ENCODE measurements at regions not wholly inside any gene's neighbourhood (a gene's known extent, or its start where the extent isn't known, plus 50 kb on each side); places are given as distances from the start of the nearest gene placed in this dataset.

DNA sequence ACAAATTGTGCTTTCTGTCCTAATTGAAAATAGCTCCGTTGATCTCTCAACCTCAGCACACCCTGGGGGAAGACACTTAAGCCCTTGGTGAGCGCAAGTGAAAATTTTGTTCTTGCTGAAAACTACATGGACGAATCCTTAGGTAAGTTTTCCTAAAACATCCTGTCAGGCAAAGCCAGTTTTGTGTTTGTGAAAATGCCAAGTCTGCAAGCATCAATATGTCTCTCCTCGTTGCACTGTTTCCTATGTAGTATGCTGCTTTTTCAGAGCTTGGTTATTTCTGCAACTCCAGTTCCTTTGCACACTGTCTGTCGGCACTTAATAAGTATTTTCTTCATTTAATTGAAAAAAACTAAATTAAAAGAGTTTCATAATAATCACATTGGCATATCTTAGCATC lies 146.9 kb upstream of the POU3F3 start:
- Histone ChIP-seq H3K9me3 (ENCODE audit: low read depth, low read length) (no peaks in the 10 kb centered on the region), H3K27ac (no peak overlapping the region), H3K36me3 (ENCODE audit: insufficient read depth, low read length) (no peaks in the 10 kb centered on the region), H3K9ac (ENCODE audit: insufficient read length) (no peak overlapping the region), H3K4me3 (no peak overlapping the region)
- TF ChIP-seq POLR2AphosphoS5 (IDR thresholded peaks at IDR 0.05; ENCODE audit: borderline replicate concordance, low read depth, low read length): no peak
- no peak for TF ChIP-seq EZH2 (IDR thresholded peaks at IDR 0.05)
- no peak for TF ChIP-seq FOXP2 (optimal IDR thresholded peaks at IDR 0.05; ENCODE audit: control extremely low read depth, extremely low read length, insufficient read depth)
- DNase-seq (ENCODE audit: low read depth, low spot score): no peak

DNA sequence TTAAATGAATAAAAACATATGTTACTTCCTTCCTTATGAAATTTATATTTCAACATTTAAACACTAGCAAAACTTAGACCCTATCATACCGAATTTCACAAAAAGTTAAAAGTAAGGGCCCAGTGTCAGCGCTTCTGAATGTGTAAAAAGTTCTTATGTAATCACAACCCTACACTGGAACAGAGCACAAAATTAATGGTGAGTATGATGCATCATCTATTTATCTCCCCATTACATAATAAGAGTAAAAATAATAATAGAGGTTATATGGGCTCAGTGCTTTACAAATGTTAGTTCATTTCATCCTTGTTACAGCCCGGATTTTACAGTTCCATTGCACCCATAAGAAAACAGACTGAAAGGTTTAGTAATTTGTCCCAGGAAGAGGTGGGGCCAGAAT lies 144.9 kb upstream of the POU3F3 start:
- H3K36me3 ChIP-seq (ENCODE audit: insufficient read depth, low read length): no peaks in the 10 kb centered on the region

DNA sequence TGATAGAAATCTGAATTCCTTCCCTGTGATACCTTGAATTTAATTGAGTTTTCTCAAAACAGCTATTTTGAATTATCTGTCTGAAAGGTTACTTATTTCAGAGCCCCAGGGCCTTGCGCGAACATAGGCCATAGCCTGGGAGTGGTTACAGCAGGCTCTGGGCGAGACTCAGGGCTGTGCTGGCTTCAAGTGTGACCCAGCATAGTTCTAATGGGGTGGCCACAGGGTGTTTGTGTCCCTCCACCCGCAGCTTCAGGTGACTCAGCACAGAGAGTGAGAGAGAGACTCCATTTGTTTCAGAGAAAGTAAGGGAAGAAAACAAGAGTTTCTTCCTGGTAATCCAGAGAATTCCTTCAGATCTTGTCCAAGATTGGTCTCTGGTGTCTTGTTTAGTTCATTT lies 137.9 kb upstream of the POU3F3 start:
- TF ChIP-seq EZH2 (IDR thresholded peaks at IDR 0.05): no peak
- TF ChIP-seq POLR2AphosphoS5 (IDR thresholded peaks at IDR 0.05; ENCODE audit: borderline replicate concordance, low read depth, low read length): no peak
- no peak for TF ChIP-seq FOXP2 (optimal IDR thresholded peaks at IDR 0.05; ENCODE audit: control extremely low read depth, extremely low read length, insufficient read depth)
- no peak overlapping the region for H3K9ac ChIP-seq (ENCODE audit: insufficient read length)
- no peaks in the 10 kb centered on the region for H3K36me3 ChIP-seq (ENCODE audit: insufficient read depth, low read length)
- no peak overlapping the region for H3K4me3 ChIP-seq
- no peak overlapping the region for H3K27ac ChIP-seq
- DNase-seq (ENCODE audit: low read depth, low spot score): no peak
- H3K9me3 ChIP-seq (ENCODE audit: low read depth, low read length): no peaks in the 10 kb centered on the region

More for the DNA sequence above, 144.9 kb upstream of the POU3F3 start:
- Histone ChIP-seq H3K9ac (ENCODE audit: insufficient read length) (no peak overlapping the region), H3K9me3 (ENCODE audit: low read depth, low read length) (no peaks in the 10 kb centered on the region), H3K27ac (no peak overlapping the region), H3K4me3 (no peak overlapping the region)
- DNase-seq (ENCODE audit: low read depth, low spot score): no peak
- TF ChIP-seq EZH2 (IDR thresholded peaks at IDR 0.05) (no peak), POLR2AphosphoS5 (IDR thresholded peaks at IDR 0.05; ENCODE audit: borderline replicate concordance, low read depth, low read length) (no peak), FOXP2 (optimal IDR thresholded peaks at IDR 0.05; ENCODE audit: control extremely low read depth, extremely low read length, insufficient read depth) (no peak)

DNA sequence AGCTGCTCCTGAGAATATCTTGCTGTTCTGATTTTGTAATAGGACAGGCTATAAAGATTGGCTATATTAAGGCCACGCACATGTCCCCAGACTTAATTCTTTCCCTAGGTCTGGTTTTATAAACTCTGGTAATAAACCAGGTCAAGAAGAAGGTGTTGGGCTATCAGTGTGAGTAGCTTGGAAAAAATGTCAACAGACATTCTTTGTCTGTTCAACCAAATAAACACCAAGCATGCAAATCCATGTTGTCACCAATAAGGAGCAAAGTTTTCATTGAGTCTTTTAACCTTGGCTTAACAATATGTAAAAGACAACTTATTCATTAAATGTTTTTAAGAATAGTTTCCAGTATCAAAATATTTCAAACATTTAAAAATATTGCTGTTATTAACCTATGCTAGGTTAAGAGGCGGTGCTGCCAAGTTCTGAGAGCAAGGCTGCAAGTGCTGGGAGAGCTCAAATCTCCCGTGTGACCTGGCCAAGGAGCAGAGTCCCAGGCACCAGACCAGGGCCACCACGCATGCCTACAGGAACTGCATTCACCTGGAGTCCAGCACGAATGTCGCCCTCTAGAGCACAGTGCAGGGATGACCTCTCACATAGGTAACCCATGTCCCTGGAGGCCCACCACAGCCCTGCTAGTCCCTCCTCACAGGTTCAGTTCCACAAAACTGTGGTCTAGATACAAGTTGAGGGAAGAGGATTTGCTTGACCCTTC lies 120.5 kb upstream of the POU3F3 start:
- Histone ChIP-seq H3K27ac (no peak overlapping the region), H3K4me3 (no peak overlapping the region), H3K36me3 (ENCODE audit: insufficient read depth, low read length) (no peaks in the 10 kb centered on the region), H3K9me3 (ENCODE audit: low read depth, low read length) (no peaks in the 10 kb centered on the region), H3K9ac (ENCODE audit: insufficient read length) (no peak overlapping the region)
- no peak for DNase-seq (ENCODE audit: low read depth, low spot score)
- TF ChIP-seq POLR2AphosphoS5 (IDR thresholded peaks at IDR 0.05; ENCODE audit: borderline replicate concordance, low read depth, low read length) (no peak), FOXP2 (optimal IDR thresholded peaks at IDR 0.05; ENCODE audit: control extremely low read depth, extremely low read length, insufficient read depth) (no peak), EZH2 (IDR thresholded peaks at IDR 0.05) (no peak)

DNA sequence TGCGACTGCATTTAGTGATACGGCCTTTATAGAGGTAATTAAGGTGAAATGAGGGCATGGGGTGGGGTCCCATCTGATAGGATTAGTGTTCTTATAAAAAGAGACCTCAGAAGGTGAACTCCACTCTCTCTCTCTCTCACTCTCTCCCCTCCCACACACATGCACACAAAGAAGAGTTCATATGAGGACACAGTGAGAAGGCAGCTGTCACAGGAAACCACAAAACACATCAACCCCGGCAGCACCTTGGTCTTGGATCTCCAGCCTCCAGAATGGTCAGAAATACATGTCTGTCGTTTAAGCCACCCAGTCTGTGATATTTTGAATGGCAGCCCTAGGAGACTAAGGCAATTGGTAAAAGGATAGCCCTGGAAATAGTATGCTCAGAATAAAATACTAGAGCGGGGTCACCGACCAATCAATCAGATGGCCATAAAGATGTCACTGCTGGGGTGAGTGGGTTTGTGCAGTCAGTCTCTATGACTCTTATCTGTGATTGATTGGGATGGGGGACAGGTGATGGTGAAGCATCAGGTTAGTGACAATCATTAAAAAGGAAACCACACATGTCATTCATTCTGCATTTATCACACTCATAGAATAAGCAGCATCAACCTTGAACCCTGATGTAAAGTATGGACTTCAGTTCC lies 118.9 kb upstream of the POU3F3 start:
- Histone ChIP-seq H3K9ac (ENCODE audit: insufficient read length) (no peak overlapping the region), H3K36me3 (ENCODE audit: insufficient read depth, low read length) (no peaks in the 10 kb centered on the region), H3K4me3 (no peak overlapping the region), H3K9me3 (ENCODE audit: low read depth, low read length) (no peaks in the 10 kb centered on the region), H3K27ac (no peak overlapping the region)
- TF ChIP-seq FOXP2 (optimal IDR thresholded peaks at IDR 0.05; ENCODE audit: control extremely low read depth, extremely low read length, insufficient read depth) (no peak), EZH2 (IDR thresholded peaks at IDR 0.05) (no peak), POLR2AphosphoS5 (IDR thresholded peaks at IDR 0.05; ENCODE audit: borderline replicate concordance, low read depth, low read length) (no peak)
- DNase-seq (ENCODE audit: low read depth, low spot score): no peak

DNA sequence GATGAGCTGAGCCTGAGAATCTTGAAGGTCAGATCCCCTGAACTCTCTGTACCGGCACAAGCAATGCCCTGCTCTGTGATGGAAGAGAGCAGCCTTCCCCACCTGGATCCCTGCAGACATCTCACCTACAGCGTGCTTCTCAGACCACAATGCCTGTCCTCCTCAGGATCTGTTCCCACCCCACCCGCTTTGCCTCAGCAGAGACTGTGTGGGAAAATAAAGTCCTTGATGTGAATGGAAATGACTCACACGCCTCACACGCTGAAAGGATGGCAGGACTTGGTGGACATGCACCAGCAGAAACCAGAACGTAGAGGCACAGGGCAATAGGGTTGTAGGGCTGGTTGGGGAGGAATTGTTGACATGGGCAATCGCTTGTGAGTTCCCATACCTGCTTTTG lies 117.9 kb upstream of the POU3F3 start:
- TF ChIP-seq EZH2 (IDR thresholded peaks at IDR 0.05): no peak
- TF ChIP-seq POLR2AphosphoS5 (IDR thresholded peaks at IDR 0.05; ENCODE audit: borderline replicate concordance, low read depth, low read length): no peak
- TF ChIP-seq FOXP2 (optimal IDR thresholded peaks at IDR 0.05; ENCODE audit: control extremely low read depth, extremely low read length, insufficient read depth): no peak
- no peak overlapping the region for H3K4me3 ChIP-seq
- no peaks in the 10 kb centered on the region for H3K9me3 ChIP-seq (ENCODE audit: low read depth, low read length)
- no peaks in the 10 kb centered on the region for H3K36me3 ChIP-seq (ENCODE audit: insufficient read depth, low read length)
- H3K9ac ChIP-seq (ENCODE audit: insufficient read length): no peak overlapping the region
- DNase-seq (ENCODE audit: low read depth, low spot score): no peak
- no peak overlapping the region for H3K27ac ChIP-seq

DNA sequence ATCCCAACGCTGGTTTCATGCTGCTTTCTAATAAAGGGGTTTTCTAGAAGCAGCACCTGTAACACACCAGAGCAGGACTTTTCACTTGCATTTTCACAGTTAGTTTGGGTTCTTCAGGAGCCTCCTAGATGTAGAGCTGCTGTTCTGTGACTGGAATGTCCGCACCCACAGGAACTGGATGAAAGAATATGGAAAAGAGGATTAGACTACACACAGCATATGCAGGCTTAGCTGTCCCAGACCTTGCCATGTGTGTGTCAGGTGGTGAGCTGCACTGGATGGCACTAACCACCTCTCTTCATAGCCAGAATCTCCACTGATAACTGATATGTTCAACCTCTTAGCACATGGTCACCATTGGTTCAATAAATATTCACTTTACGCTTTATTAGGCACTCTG lies 112.1 kb upstream of the POU3F3 start:
- Histone ChIP-seq H3K27ac (no peak overlapping the region), H3K9ac (ENCODE audit: insufficient read length) (no peak overlapping the region), H3K4me3 (no peak overlapping the region), H3K9me3 (ENCODE audit: low read depth, low read length) (no peaks in the 10 kb centered on the region), H3K36me3 (ENCODE audit: insufficient read depth, low read length) (no peaks in the 10 kb centered on the region)
- TF ChIP-seq FOXP2 (optimal IDR thresholded peaks at IDR 0.05; ENCODE audit: control extremely low read depth, extremely low read length, insufficient read depth): no peak
- TF ChIP-seq EZH2 (IDR thresholded peaks at IDR 0.05): no peak
- no peak for TF ChIP-seq POLR2AphosphoS5 (IDR thresholded peaks at IDR 0.05; ENCODE audit: borderline replicate concordance, low read depth, low read length)
- DNase-seq (ENCODE audit: low read depth, low spot score): no peak

DNA sequence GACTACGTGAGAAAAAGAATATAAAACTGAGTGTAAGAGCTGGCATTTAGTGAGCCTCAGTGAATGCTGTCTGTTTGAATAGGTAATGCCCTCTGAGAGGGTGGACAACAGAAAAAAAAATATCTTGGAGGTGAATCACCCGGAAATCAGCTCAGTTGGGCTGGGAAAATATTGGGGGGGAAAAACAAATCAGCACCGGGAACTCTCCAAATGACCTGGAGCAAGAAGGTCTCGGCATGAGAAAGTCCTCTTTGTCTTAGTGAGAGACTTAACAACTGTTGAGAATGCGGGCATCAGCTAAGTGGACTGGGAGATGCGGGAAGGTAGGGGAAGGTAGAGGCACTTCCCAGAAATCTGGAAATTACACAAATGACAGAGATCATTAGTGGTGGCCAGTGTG lies 109.4 kb upstream of the POU3F3 start:
- Histone ChIP-seq H3K9me3 (ENCODE audit: low read depth, low read length) (no peaks in the 10 kb centered on the region), H3K36me3 (ENCODE audit: insufficient read depth, low read length) (no peaks in the 10 kb centered on the region), H3K4me3 (no peak overlapping the region), H3K9ac (ENCODE audit: insufficient read length) (no peak overlapping the region), H3K27ac (no peak overlapping the region)
- TF ChIP-seq EZH2 (IDR thresholded peaks at IDR 0.05) (no peak), POLR2AphosphoS5 (IDR thresholded peaks at IDR 0.05; ENCODE audit: borderline replicate concordance, low read depth, low read length) (no peak), FOXP2 (optimal IDR thresholded peaks at IDR 0.05; ENCODE audit: control extremely low read depth, extremely low read length, insufficient read depth) (no peak)
- no peak for DNase-seq (ENCODE audit: low read depth, low spot score)

Data from SK-N-MC (cell line).